ENCODE measurements at regions not wholly inside any gene's neighbourhood (a gene's known extent, or its start where the extent isn't known, plus 50 kb on each side); places are given as distances from the start of the nearest gene placed in this dataset.

GRCh38 chr5:74314906-74315305 lies 325.6 kb downstream of the ENC1 start:
- Mint-ChIP-seq H3K4me1 (ENCODE audit: low read depth) (peaks cover 48% of the 10 kb centered on the region), H3K36me3 (ENCODE audit: low read depth) (no peaks in the 10 kb centered on the region), H3K9me3 (ENCODE audit: low read depth) (no peaks in the 10 kb centered on the region), H3K27me3 (ENCODE audit: low read depth) (no peaks in the 10 kb centered on the region), H3K4me3 (ENCODE audit: unreplicated experiment) (no peak overlapping the region), H3K27ac (ENCODE audit: unreplicated experiment) (no peak overlapping the region)
- DNase-seq (ENCODE audit: low spot score) = no peak
- no peak for TF ChIP-seq CTCF (IDR thresholded peaks at IDR 0.05)

DNA sequence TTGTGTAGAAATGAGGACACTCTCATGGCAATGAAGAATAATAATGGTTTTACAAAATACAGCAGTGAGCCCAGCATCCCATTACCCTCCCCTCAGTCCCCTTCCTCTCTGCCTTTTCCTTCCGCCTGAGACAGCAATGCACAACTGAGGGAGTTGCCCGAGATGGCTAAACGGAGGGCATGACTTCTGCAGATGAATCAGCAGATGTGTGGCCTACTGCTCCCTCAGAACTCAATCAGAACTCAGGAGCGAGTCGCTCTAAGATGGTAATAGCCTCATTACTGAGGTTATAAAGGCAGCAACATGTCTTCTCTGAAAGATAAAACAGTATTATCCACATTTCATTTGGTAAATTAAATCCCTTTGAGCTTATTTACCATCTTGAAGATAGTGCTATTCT lies 326.6 kb downstream of the ENC1 start:
- H3K9me3 Mint-ChIP-seq (ENCODE audit: low read depth) = no peaks in the 10 kb centered on the region
- no peaks in the 10 kb centered on the region for H3K36me3 Mint-ChIP-seq (ENCODE audit: low read depth)
- no peak for DNase-seq (ENCODE audit: low spot score)
- no peaks in the 10 kb centered on the region for H3K27me3 Mint-ChIP-seq (ENCODE audit: low read depth)
- no peak overlapping the region for H3K4me3 Mint-ChIP-seq (ENCODE audit: unreplicated experiment)
- H3K27ac Mint-ChIP-seq (ENCODE audit: unreplicated experiment) = no peak overlapping the region
- H3K4me1 Mint-ChIP-seq (ENCODE audit: low read depth) = peaks cover 48% of the 10 kb centered on the region
- no peak for TF ChIP-seq CTCF (IDR thresholded peaks at IDR 0.05)

DNA sequence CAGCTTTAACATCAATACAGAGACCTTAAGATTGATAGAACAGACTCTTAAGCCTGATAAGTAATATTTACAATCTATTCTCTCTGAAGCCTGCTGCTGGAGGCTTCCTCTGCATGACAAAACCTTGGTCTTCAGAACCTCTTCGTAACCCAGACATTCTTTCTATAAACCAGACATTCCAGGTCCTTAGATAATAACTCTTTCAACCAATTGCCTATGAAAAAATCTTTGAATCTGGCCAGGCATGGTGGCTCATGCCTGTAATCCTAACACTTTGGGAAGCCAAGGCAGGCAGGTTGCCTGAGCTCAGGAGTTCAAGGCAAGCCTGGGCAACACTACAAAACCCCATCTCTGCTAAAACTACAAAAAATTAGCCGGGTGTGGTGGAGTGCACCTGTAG lies 327.8 kb downstream of the ENC1 start:
- Mint-ChIP-seq H3K9me3 (ENCODE audit: low read depth) (no peaks in the 10 kb centered on the region), H3K4me1 (ENCODE audit: low read depth) (peaks cover 48% of the 10 kb centered on the region), H3K36me3 (ENCODE audit: low read depth) (no peaks in the 10 kb centered on the region), H3K4me3 (ENCODE audit: unreplicated experiment) (no peak overlapping the region), H3K27me3 (ENCODE audit: low read depth) (no peaks in the 10 kb centered on the region), H3K27ac (ENCODE audit: unreplicated experiment) (no peak overlapping the region)
- TF ChIP-seq CTCF (IDR thresholded peaks at IDR 0.05) = no peak
- DNase-seq (ENCODE audit: low spot score) = no peak

DNA sequence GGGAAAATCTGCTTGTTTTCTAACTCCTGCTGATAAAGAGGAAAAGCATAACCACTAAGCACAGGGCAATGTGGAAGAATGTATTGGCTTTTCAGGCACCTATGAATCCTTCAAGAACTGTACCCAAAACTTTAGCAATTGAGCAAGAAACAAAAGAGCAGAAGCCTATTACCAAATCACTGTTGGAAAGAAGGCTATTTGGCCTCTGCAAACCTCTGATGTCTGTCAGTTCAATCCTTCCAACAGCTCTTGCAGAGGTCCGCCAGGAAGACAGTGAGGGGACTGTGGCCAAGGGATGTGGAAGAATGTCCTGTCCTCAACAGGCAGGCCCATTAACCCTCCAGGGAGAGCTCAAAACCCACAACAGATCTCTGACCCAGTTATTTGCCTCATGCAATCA lies 328.6 kb downstream of the ENC1 start:
- no peak for DNase-seq (ENCODE audit: low spot score)
- no peaks in the 10 kb centered on the region for H3K9me3 Mint-ChIP-seq (ENCODE audit: low read depth)
- no peaks in the 10 kb centered on the region for H3K36me3 Mint-ChIP-seq (ENCODE audit: low read depth)
- TF ChIP-seq CTCF (IDR thresholded peaks at IDR 0.05) = no peak
- peaks cover 43% of the 10 kb centered on the region for H3K4me1 Mint-ChIP-seq (ENCODE audit: low read depth)
- H3K4me3 Mint-ChIP-seq (ENCODE audit: unreplicated experiment) = no peak overlapping the region
- no peak overlapping the region for H3K27ac Mint-ChIP-seq (ENCODE audit: unreplicated experiment)
- no peaks in the 10 kb centered on the region for H3K27me3 Mint-ChIP-seq (ENCODE audit: low read depth)

DNA sequence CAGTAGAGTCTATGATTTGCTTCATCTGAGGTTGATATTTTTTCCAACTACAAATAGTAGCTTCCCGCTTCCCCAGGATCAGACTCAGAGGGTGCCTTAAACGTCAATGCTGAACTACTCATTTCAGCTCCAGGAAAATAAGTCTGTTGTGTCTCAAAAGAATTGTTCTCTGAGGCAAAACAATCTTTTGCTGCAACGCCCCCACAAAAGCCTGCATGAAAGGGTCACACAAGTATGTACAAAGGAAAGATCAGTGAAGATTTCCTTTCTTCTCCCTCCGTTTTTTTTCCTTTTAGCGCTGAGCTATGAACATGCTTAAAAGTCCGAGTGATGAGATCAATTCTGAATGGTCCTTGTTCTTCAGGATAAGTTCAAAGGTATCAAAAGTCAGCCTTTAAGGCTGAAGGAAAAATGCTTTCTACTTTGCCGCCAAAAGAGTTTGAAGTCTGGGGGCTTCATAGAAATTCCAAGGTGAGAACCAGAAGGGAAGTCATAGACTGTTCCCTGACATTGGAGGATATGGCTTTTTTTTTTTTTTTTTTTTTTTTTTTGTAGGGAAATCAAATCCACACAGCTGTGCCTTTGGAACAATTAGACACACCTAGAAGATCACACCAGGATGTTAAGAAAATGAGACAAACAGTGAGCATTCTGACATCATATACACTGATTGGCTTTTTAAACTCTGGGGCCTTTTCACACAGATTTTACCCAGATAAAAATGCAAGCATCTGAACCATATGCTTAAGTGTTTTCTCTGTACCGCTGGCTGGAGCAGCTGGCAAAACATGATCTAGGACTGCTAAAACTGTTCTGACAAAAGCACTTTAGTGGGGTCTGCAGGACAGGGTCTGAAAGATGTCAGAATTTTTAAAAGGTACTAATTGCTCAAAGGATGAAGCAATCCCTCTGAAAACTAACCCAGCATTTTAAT lies 329.3 kb downstream of the ENC1 start:
- Mint-ChIP-seq H3K27ac (ENCODE audit: unreplicated experiment) (no peak overlapping the region), H3K4me1 (ENCODE audit: low read depth) (peaks cover 36% of the 10 kb centered on the region), H3K27me3 (ENCODE audit: low read depth) (no peaks in the 10 kb centered on the region), H3K36me3 (ENCODE audit: low read depth) (no peaks in the 10 kb centered on the region), H3K9me3 (ENCODE audit: low read depth) (no peaks in the 10 kb centered on the region), H3K4me3 (ENCODE audit: unreplicated experiment) (no peak overlapping the region)
- TF ChIP-seq CTCF (IDR thresholded peaks at IDR 0.05) = no peak
- no peak for DNase-seq (ENCODE audit: low spot score)
